ENCODE measurements at regions not wholly inside any gene's neighbourhood (a gene's known extent, or its start where the extent isn't known, plus 50 kb on each side); places are given as distances from the start of the nearest gene placed in this dataset.
"Not testable (repeated sequence)": the region's sequence is repeated elsewhere in the genome, so short reads cannot be mapped to it uniquely, and the experiment has no call there.

DNA sequence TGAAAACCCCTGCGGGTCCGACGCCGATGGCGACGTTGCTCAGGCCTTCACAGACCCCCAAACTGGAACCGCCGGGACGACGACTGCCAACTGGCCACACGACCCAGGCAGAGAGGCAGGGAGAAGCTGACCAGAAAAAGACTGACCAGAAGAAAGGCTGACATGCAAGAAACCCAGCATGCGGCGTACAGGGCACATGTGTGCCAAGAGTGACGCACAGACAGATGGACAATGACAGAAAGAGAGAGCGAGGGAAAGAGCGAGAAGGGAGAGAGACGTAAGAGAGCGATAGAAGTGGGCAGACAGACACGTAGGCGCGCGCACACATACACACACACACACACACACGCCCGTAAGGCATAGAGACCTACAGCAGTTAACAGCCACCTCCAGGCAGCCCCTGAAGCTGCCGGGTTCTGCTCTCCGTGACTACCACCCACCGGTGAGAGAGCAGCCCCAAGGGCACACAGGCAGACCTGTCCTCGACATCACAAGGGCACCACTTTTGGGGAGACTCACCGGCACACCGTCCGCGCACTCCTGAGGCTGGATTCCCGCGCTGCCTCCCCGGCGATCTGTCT, 67.2 kb upstream of the ZNF527 start:
- H3K4me3 ChIP-seq (ENCODE audit: low read depth, low read length), result peak overlapping the region; percentile 67
- no peaks in the 10 kb centered on the region for H3K36me3 ChIP-seq (ENCODE audit: control insufficient read depth, insufficient read depth, low read length)
- no peak overlapping the region for H3K27ac ChIP-seq (ENCODE audit: low read depth, low read length)
- H3K27me3 ChIP-seq (ENCODE audit: control insufficient read depth, insufficient read depth, low read length), result no peaks in the 10 kb centered on the region
- no peak overlapping the region for H3K9ac ChIP-seq (ENCODE audit: low read depth, low read length)
- no peaks in the 10 kb centered on the region for H3K4me1 ChIP-seq (ENCODE audit: control insufficient read depth, insufficient read depth, low read length)
- H3K9me3 ChIP-seq (ENCODE audit: control insufficient read depth, insufficient read depth, low read length), result peaks cover 30% of the 10 kb centered on the region

DNA sequence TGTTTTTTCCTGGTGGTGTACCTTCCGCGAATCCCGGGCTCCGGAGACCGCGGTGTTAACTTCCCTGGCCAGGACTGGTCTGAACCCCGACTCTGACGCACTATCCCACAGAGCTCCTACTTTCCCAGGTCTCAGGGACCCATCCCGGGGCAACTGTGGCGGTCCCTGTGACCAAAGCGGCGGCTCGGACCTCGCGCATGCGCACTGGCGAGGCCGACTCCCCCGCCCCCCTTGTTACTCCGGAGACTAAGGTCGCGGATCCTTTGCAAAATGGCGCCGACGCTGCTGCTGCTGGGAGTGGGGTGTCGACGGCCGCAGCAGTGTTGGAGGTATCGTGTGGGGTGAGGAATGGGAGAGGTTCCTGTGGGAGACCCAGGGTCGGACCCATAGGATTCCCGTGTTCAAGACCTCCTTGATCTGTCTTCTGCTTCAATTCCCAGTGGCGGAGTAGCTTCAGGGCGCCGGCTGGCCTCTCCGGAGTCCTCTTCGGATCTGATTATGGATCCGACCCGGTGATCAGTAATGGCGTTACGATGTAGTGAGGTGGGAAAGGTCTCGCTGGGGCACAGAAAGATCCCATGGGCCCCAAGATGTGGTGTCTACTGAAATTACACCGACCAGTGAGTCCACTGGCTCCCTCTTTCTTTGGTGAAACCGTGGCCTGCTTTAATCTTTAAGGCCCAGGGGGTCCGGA, 66.6 kb upstream of the ZNF527 start:
- H3K9ac ChIP-seq (ENCODE audit: low read depth, low read length), result no peak overlapping the region
- no peaks in the 10 kb centered on the region for H3K4me1 ChIP-seq (ENCODE audit: control insufficient read depth, insufficient read depth, low read length)
- H3K4me3 ChIP-seq (ENCODE audit: low read depth, low read length), result peak overlapping the region; percentile 67
- H3K27me3 ChIP-seq (ENCODE audit: control insufficient read depth, insufficient read depth, low read length), result no peaks in the 10 kb centered on the region
- H3K27ac ChIP-seq (ENCODE audit: low read depth, low read length), result no peak overlapping the region
- peaks cover 35% of the 10 kb centered on the region for H3K9me3 ChIP-seq (ENCODE audit: control insufficient read depth, insufficient read depth, low read length)
- H3K36me3 ChIP-seq (ENCODE audit: control insufficient read depth, insufficient read depth, low read length), result no peaks in the 10 kb centered on the region

DNA sequence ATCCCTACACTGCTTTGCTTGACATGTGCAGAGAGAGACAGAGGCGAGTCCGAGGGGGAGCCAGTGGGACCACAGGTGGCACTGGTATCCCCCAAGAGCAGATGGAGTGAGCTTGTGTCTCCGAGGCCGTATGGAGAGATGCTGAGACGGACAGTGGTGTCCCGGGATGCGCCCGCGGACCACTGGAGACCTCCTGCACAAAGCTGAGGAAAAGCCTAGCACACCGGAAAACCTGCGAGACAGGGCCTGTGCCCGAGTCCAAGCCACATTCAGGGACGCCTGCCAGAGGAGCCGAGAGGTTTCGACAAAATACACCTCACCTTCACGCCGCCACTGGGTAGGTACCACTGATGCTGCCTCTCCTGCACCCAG, 66.0 kb upstream of the ZNF527 start:
- H3K27me3 ChIP-seq (ENCODE audit: control insufficient read depth, insufficient read depth, low read length), result no peaks in the 10 kb centered on the region
- peaks cover 35% of the 10 kb centered on the region for H3K9me3 ChIP-seq (ENCODE audit: control insufficient read depth, insufficient read depth, low read length)
- no peaks in the 10 kb centered on the region for H3K36me3 ChIP-seq (ENCODE audit: control insufficient read depth, insufficient read depth, low read length)
- no peaks in the 10 kb centered on the region for H3K4me1 ChIP-seq (ENCODE audit: control insufficient read depth, insufficient read depth, low read length)
- no peak overlapping the region for H3K9ac ChIP-seq (ENCODE audit: low read depth, low read length)
- H3K4me3 ChIP-seq (ENCODE audit: low read depth, low read length), result peak overlapping the region; percentile 67; the same call in 1 of the 2 replicates
- H3K27ac ChIP-seq (ENCODE audit: low read depth, low read length), result no peak overlapping the region

DNA sequence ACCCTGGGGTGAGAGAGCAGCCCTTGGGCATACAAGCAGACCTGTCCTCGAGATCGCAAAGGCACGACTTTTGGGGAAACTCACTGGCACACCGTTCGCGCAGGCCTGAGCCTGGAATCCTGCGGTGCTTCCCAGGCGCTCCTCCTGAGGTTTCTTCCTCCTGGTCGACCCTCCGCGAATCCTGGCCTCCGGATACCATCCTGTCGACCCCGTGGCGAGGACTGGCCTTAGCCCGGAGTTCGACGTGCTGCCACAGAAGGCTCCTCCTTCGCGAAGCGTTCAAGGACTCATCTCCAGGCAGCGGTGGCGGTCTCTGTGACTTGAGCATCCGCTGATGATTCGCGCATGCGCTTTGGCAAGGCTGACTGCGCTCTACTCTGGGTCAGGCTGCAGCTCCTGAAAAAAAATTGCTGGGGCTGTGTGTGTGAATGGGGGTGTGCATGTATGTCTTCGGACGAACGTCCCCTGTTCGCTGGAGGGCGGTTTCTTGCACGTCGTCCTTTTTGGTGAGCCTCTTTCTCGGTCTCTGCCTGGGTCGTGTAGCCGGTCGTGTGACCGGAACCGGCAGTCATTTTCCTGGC, 64.4 kb upstream of the ZNF527 start:
- no peak overlapping the region for H3K4me3 ChIP-seq (ENCODE audit: low read depth, low read length)
- no peaks in the 10 kb centered on the region for H3K36me3 ChIP-seq (ENCODE audit: control insufficient read depth, insufficient read depth, low read length)
- H3K27ac ChIP-seq (ENCODE audit: low read depth, low read length), result no peak overlapping the region
- no peak overlapping the region for H3K9ac ChIP-seq (ENCODE audit: low read depth, low read length)
- no peaks in the 10 kb centered on the region for H3K27me3 ChIP-seq (ENCODE audit: control insufficient read depth, insufficient read depth, low read length)
- H3K4me1 ChIP-seq (ENCODE audit: control insufficient read depth, insufficient read depth, low read length), result no peaks in the 10 kb centered on the region
- peaks cover 35% of the 10 kb centered on the region for H3K9me3 ChIP-seq (ENCODE audit: control insufficient read depth, insufficient read depth, low read length)

DNA sequence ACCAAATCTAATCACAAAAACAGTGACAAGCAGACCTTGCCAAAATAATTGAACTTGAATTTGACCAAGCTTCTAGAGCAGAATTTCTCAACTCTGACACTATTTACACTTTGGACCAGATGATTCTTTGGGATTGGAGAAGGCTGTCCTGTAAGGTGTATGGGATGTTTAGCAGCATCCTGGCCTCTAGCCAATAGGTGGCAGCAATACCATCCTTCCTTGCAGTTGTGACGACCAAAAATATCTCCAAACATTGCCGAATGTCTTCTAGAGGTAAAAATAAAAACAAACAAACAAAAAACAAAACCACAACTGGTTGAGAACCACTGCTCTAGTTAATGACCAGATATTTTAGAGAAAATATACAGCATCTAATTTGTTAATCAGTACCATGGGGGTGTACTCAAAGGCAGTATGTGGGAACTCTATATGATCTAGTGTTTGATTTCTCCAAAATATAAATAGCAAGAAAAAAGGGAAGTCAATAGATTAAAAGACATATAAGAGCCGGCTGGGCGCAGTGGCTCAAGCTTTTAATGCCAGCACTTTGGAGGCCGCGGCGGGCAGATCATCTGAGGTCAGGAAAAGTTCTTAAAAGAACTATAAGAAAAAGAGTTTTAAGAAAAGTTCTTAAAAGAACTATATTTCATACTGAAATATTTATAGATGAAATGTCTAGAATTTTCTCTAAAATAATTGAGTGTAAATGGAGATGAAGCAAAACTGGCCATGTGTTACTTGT, 60.9 kb upstream of the ZNF527 start:
- no peaks in the 10 kb centered on the region for H3K36me3 ChIP-seq (ENCODE audit: control insufficient read depth, insufficient read depth, low read length)
- H3K27ac ChIP-seq (ENCODE audit: low read depth, low read length), result no peak overlapping the region
- H3K4me1 ChIP-seq (ENCODE audit: control insufficient read depth, insufficient read depth, low read length), result 0 out of 2 replicates have a peak, but pooled peaks cover 3% of the 10 kb centered on the region
- H3K4me3 ChIP-seq (ENCODE audit: low read depth, low read length), result no peak overlapping the region
- H3K9me3 ChIP-seq (ENCODE audit: control insufficient read depth, insufficient read depth, low read length), result peaks cover 21% of the 10 kb centered on the region
- H3K27me3 ChIP-seq (ENCODE audit: control insufficient read depth, insufficient read depth, low read length), result no peaks in the 10 kb centered on the region
- no peak overlapping the region for H3K9ac ChIP-seq (ENCODE audit: low read depth, low read length)

DNA sequence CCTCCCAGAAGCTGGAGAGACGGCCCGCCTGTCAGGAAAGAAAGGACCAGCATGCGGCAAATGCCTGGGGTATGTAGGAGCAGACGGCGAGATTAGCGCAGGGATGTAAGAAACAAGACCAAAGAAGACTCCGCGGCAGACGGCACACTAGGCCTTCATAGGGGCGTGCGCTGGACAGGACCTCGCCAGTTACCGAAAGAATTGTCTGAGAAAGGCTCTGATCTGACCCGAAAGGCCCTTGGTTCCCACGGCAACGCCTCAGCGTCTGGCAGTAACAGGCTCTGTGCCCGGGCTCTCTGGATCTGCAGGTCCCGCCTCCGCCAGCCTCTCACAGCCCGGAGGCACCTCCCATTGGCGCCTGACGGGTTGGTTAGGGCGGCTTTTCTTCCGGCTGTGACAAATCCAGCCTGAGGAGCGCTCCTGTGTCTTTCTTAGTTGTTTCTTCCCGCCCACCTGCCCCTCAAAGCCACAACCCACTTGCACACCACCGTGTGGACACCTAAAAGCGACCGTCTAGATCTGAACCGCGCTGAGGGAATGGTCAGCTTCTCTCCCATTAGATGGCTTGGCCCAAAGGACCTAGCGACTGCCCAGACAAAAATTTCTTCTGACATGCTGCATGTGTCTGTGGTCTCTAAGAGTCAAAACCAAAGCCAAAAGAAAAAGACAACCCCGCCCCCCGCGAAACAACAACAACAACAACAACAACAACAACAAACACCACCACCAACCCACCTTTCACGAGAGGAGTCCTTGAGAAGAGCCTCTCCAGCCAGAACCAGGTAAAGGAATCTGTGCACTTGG, 58.2 kb upstream of the ZNF527 start:
- H3K9me3 ChIP-seq (ENCODE audit: control insufficient read depth, insufficient read depth, low read length); H3K27ac ChIP-seq (ENCODE audit: low read depth, low read length); H3K9ac ChIP-seq (ENCODE audit: low read depth, low read length); H3K27me3 ChIP-seq (ENCODE audit: control insufficient read depth, insufficient read depth, low read length); H3K36me3 ChIP-seq (ENCODE audit: control insufficient read depth, insufficient read depth, low read length); H3K4me1 ChIP-seq (ENCODE audit: control insufficient read depth, insufficient read depth, low read length): not testable (repeated sequence)
- peak overlapping the region; percentile 58 for H3K4me3 ChIP-seq (ENCODE audit: low read depth, low read length)

DNA sequence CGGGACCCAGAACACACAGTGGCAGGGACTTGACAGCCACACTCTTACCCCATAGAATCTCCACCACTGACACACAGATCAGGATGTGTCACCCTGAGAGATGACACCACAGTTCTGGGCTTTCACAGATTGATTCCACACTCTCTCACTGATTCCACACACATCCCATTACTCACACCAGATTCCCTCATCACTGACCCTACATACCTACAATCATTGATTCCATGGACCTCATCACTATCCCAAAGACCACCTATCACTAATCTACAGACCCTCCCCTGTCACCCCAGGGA, 57.6 kb upstream of the ZNF527 start:
- Histone ChIP-seq H3K4me3 (ENCODE audit: low read depth, low read length) (no peak overlapping the region; the same call in 1 of the 2 replicates), H3K36me3 (ENCODE audit: control insufficient read depth, insufficient read depth, low read length) (no peaks in the 10 kb centered on the region), H3K9me3 (ENCODE audit: control insufficient read depth, insufficient read depth, low read length) (0 out of 2 replicates have a peak, but pooled peaks cover 6% of the 10 kb centered on the region), H3K27ac (ENCODE audit: low read depth, low read length) (no peak overlapping the region), H3K9ac (ENCODE audit: low read depth, low read length) (no peak overlapping the region), H3K27me3 (ENCODE audit: control insufficient read depth, insufficient read depth, low read length) (no peaks in the 10 kb centered on the region), H3K4me1 (ENCODE audit: control insufficient read depth, insufficient read depth, low read length) (0 out of 2 replicates have a peak, but pooled peaks cover 3% of the 10 kb centered on the region)

DNA sequence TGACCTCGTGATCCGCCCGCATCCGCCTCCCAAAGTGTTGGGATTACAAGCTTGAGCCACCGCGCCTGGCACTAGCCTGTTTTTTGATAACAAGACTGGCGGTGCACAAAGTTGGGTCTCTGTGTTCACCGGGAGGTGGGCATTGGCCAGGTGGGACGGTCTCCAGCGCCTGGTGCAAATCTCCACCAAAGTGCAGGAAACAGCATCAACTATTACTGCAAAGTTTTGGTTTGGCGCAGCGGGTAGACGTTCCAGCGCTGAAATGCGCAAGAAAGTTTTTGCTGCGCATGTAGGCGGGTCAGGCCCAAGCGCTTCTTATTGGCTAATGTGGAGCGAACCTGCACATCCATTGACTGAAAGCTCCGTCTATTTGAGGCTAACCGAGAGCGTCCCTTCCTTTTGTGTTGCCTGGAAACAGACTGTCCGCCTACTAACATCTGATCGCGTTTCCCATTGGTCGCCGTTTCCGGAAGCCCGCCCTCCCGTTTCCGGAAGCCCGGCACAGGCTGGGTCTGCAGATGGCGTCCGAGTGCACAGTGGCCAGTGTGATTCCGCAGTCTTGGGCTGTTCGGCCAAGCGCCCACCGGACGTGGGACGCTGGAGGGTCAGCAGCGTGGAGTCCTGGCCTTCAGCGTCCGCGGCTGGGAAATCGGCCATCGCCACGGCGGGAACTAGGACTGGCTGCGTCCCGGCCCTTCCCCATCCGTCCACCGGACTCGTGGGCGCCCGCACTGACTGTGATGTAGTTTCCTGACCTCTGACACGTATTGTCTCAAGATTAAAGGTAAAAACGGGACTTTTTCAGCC, 53.3 kb upstream of the ZNF527 start:
- peak overlapping the region; percentile 82 for H3K27ac ChIP-seq (ENCODE audit: low read depth, low read length)
- H3K9me3 ChIP-seq (ENCODE audit: control insufficient read depth, insufficient read depth, low read length), result no peaks in the 10 kb centered on the region
- peak overlapping the region; percentile 98 for H3K4me3 ChIP-seq (ENCODE audit: low read depth, low read length)
- peaks cover 25% of the 10 kb centered on the region for H3K4me1 ChIP-seq (ENCODE audit: control insufficient read depth, insufficient read depth, low read length)
- H3K27me3 ChIP-seq (ENCODE audit: control insufficient read depth, insufficient read depth, low read length), result no peaks in the 10 kb centered on the region
- 0 out of 2 replicates have a peak, but pooled peaks cover 3% of the 10 kb centered on the region for H3K36me3 ChIP-seq (ENCODE audit: control insufficient read depth, insufficient read depth, low read length)
- peak overlapping the region; percentile 85 for H3K9ac ChIP-seq (ENCODE audit: low read depth, low read length)

DNA sequence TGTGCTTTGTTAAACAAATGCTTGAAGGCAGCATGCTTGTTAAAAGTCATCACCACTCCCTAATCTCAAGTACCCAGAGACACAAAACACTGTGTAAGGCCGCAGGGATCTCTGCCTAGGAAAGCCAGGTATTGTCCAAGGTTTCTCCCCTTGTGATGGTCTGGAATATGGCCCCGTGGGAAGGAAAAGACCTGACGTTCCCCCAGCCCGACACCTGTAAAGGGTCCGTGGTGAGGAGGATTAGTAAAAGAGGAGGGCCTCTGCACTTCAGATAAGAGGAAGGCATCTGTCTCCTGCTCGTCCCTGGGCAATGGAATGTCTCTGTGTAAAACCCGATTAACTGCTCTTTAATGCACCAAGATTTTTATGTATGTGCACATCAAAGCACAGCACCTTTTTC, 49.9 kb upstream of the ZNF527 start:
- H3K9me3 ChIP-seq (ENCODE audit: control insufficient read depth, insufficient read depth, low read length); H3K27me3 ChIP-seq (ENCODE audit: control insufficient read depth, insufficient read depth, low read length): not testable (repeated sequence)
- Histone ChIP-seq H3K36me3 (ENCODE audit: control insufficient read depth, insufficient read depth, low read length) (peaks cover 26% of the 10 kb centered on the region), H3K4me3 (ENCODE audit: low read depth, low read length) (peak overlapping the region; percentile 37; the same call in 1 of the 2 replicates), H3K27ac (ENCODE audit: low read depth, low read length) (peak overlapping the region; percentile 59), H3K4me1 (ENCODE audit: control insufficient read depth, insufficient read depth, low read length) (peaks cover 26% of the 10 kb centered on the region), H3K9ac (ENCODE audit: low read depth, low read length) (peak overlapping the region; percentile 67)
